ENCODE measurements at regions not wholly inside any gene's neighbourhood (a gene's known extent, or its start where the extent isn't known, plus 50 kb on each side); places are given as distances from the start of the nearest gene placed in this dataset.

DNA sequence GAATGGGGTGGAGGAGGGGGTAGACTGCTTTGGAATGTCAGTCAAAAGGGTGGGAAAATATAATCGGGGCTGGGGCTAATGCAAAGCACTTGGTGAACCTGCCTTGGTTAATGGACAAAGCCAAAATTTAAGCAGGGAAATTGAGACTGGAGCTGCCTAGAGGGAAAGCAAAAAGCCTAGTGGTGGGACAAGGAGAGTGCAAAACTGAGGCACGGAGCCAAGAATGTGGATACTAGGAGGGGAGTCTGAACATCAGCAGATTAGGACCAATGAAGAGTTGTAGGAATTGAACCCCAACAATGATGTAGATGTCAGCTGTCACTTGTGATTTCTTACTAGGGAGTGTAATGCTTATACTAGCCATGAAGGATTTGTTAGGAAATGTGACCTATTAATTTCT lies 195.9 kb downstream of the MDFIC start:
- no peaks in the 10 kb centered on the region for H3K79me2 ChIP-seq (ENCODE audit: control insufficient read depth, insufficient read depth, low read length)
- H3K27me3 ChIP-seq (replicated peaks in 1 of 2; ENCODE audit: control insufficient read depth in 2 of 2, insufficient read depth in 2 of 2, low read length in 1 of 2), result no peaks in the 10 kb centered on the region
- H3K4me1 ChIP-seq (ENCODE audit: control insufficient read depth, insufficient read depth, low read length), result no peaks in the 10 kb centered on the region
- FAIRE-seq, result no peak
- POLR2A ChIA-PET, result no interaction called here
- ATAC-seq, result no peak
- no peaks in the 10 kb centered on the region for H3K36me3 ChIP-seq (ENCODE audit: control insufficient read depth in 2 of 2, insufficient read depth in 2 of 2, low read length in 1 of 2)
- 32% methylated on average over 2 of the region's 2 CpGs for WGBS (ENCODE audit: insufficient coverage, insufficient replicate concordance, low lambda C conversion rate, missing lambda C conversion rate)
- BruUV-seq (replicated peaks), result no TSS peak
- CTCF ChIA-PET, result no interaction called here
- intact Hi-C loops (cut with micrococcal nuclease; ENCODE audit: unreplicated experiment) (no loop called here), in situ Hi-C loops (cut with MboI) (no loop called here)
- TF ChIP-seq LARP7 (IDR thresholded peaks at IDR 0.05) (no peak), CHD2 (IDR thresholded peaks at IDR 0.05; ENCODE audit: borderline replicate concordance, low read depth, low read length) (no peak), NFIC (IDR thresholded peaks at IDR 0.05; ENCODE audit: low read depth, low read length) (no peak), PAX5 (IDR thresholded peaks at IDR 0.05; ENCODE audit: borderline replicate concordance, low read depth, low read length) (no peak), ETV6 (conservative IDR thresholded peaks at IDR 0.05 in 1 of 2, IDR thresholded peaks at IDR 0.05 in 1 of 2; ENCODE audit: borderline replicate concordance in 1 of 2, low read depth in 1 of 2) (no peak), TARDBP (IDR thresholded peaks at IDR 0.05; ENCODE audit: borderline replicate concordance) (no peak), BHLHE40 (IDR thresholded peaks at IDR 0.05; ENCODE audit: borderline replicate concordance in 1 of 2, low read depth in 2 of 2, low read length in 1 of 2) (no peak), RAD51 (IDR thresholded peaks at IDR 0.05) (no peak), SUZ12 (IDR thresholded peaks at IDR 0.05; ENCODE audit: unreplicated experiment) (no peak), SIX5 (IDR thresholded peaks at IDR 0.05; ENCODE audit: low read depth, low read length, severe bottlenecking) (no peak), NBN (IDR thresholded peaks at IDR 0.05) (no peak), ASH2L (IDR thresholded peaks at IDR 0.05; ENCODE audit: borderline replicate concordance, low read depth) (no peak), ZNF207 (IDR thresholded peaks at IDR 0.05; ENCODE audit: borderline replicate concordance) (no peak), TBL1XR1 (IDR thresholded peaks at IDR 0.05; ENCODE audit: low read depth, low read length) (no peak), HDAC2 (IDR thresholded peaks at IDR 0.05) (no peak), STAT3 (IDR thresholded peaks at IDR 0.05; ENCODE audit: low read depth, low read length) (no peak)
- TF ChIP-seq, protein P1, sequence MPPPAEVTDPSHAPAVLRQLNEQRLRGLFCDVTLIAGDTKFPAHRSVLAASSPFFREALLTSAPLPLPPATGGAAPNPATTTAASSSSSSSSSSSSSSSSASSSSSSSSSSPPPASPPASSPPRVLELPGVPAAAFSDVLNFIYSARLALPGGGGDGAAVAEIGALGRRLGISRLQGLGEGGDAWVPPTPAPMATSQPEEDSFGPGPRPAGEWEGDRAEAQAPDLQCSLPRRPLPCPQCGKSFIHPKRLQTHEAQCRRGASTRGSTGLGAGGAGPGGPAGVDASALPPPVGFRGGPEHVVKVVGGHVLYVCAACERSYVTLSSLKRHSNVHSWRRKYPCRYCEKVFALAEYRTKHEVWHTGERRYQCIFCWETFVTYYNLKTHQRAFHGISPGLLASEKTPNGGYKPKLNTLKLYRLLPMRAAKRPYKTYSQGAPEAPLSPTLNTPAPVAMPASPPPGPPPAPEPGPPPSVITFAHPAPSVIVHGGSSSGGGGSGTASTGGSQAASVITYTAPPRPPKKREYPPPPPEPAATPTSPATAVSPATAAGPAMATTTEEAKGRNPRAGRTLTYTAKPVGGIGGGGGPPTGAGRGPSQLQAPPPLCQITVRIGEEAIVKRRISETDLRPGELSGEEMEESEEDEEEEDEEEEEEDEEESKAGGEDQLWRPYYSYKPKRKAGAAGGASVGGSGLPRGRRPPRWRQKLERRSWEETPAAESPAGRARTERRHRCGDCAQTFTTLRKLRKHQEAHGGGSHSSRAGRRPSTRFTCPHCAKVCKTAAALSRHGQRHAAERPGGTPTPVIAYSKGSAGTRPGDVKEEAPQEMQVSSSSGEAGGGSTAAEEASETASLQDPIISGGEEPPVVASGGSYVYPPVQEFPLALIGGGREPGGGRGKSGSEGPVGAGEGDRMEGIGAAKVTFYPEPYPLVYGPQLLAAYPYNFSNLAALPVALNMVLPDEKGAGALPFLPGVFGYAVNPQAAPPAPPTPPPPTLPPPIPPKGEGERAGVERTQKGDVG (CRISPR knock-in tag; IDR thresholded peaks at IDR 0.05), result no peak
- TF ChIP-seq, protein P2, sequence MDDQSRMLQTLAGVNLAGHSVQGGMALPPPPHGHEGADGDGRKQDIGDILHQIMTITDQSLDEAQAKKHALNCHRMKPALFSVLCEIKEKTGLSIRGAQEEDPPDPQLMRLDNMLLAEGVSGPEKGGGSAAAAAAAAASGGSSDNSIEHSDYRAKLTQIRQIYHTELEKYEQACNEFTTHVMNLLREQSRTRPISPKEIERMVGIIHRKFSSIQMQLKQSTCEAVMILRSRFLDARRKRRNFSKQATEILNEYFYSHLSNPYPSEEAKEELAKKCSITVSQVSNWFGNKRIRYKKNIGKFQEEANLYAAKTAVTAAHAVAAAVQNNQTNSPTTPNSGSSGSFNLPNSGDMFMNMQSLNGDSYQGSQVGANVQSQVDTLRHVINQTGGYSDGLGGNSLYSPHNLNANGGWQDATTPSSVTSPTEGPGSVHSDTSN (IDR thresholded peaks at IDR 0.05; ENCODE audit: insufficient replicate concordance, low read depth, low read length), result no peak
- H3K27ac ChIP-seq (ENCODE audit: control insufficient read depth, insufficient read depth), result no peak overlapping the region
- H3K9me3 ChIP-seq (replicated peaks; ENCODE audit: control insufficient read depth, insufficient read depth, low read length), result no peaks in the 10 kb centered on the region
- no peak for DNase-seq (ENCODE audit: low read depth, low spot score)
- SMC1A ChIA-PET (ENCODE audit: uncharacterized antibody, unreplicated experiment), result no interaction called here
- H3K4me3 ChIP-seq, result no peak overlapping the region
- no peak overlapping the region for H3K4me2 ChIP-seq (ENCODE audit: control insufficient read depth, insufficient read depth)
- no peak overlapping the region for H2AFZ ChIP-seq (ENCODE audit: control insufficient read depth, low read depth, low read length)
- RAD21 ChIA-PET (ENCODE audit: unreplicated experiment), result no interaction called here
- H4K20me1 ChIP-seq (ENCODE audit: control insufficient read depth, insufficient read depth), result no peaks in the 10 kb centered on the region
- no peak overlapping the region for H3K9ac ChIP-seq (ENCODE audit: control insufficient read depth, insufficient read depth, low read length)
